DND-41 (cell line): ENCODE measurements at regions not wholly inside any gene's neighbourhood (a gene's known extent, or its start where the extent isn't known, plus 50 kb on each side); places are given as distances from the start of the nearest gene placed in this dataset.

Experiments
- ATAC-seq: fragments of 200-7000 bp; cut with Tn5 transposase; 3 replicates; pipeline ENCODE4 v1.9.1; 2021; ENCODE audit warnings: low read depth; ENCODE audit not compliant: insufficient read depth
- DNase-seq: peaks from one replicate; pipeline ENCODE4 v3.0.0-alpha.2; 2020
- H2AFZ ChIP-seq: 2 replicates; pipeline ENCODE4 v1.6.0; 2012; ENCODE audit warnings: low read depth, low read length
- H3K27ac ChIP-seq: 2 replicates; pipeline ENCODE4 v1.5.1; 2012; ENCODE audit warnings: low read length, inconsistent platforms
- H3K27me3 ChIP-seq: fragments of 200-600 bp; sonication (generic); 2 replicates; pipeline ENCODE4 v1.6.0; 2012; ENCODE audit warnings: low read length, mild to moderate bottlenecking, inconsistent platforms; ENCODE audit not compliant: insufficient read depth, poor library complexity
- H3K36me3 ChIP-seq: 2 replicates; pipeline ENCODE4 v1.5.1; 2012; ENCODE audit warnings: low read length, inconsistent platforms; ENCODE audit not compliant: insufficient read depth
- H3K4me1 ChIP-seq: 2 replicates; pipeline ENCODE4 v1.5.1; 2012; ENCODE audit warnings: mild to moderate bottlenecking, low read length; ENCODE audit not compliant: insufficient read depth
- H3K4me2 ChIP-seq: 2 replicates; pipeline ENCODE4 v1.6.0; 2012; ENCODE audit warnings: mild to moderate bottlenecking, moderate library complexity, low read length, inconsistent platforms; ENCODE audit not compliant: insufficient read depth
- H3K4me3 ChIP-seq, 2 experiments: fragments of 200-600 bp in 1 of 2; shearing (Covaris generic) in 1 of 2; 2 replicates each; pipeline ENCODE4 v1.5.1; 2012 to 2016; ENCODE audit warnings: inconsistent platforms in 2 of 2, low read length in 2 of 2, mild to moderate bottlenecking in 2 of 2, low read depth in 1 of 2, moderate library complexity in 1 of 2
- H3K79me2 ChIP-seq: 2 replicates; pipeline ENCODE4 v1.6.0; 2012; ENCODE audit warnings: low read length, inconsistent platforms; ENCODE audit not compliant: insufficient read depth
- H3K9ac ChIP-seq: 2 replicates; pipeline ENCODE4 v1.6.0; 2012; ENCODE audit warnings: low read depth, mild to moderate bottlenecking, inconsistent platforms, low read length, moderate library complexity
- H3K9me3 ChIP-seq: 2 replicates; pipeline ENCODE4 v1.5.1; 2012; ENCODE audit warnings: low read length, moderate library complexity, mild to moderate bottlenecking, inconsistent platforms; ENCODE audit not compliant: insufficient read depth, severe bottlenecking
- H4K20me1 ChIP-seq: 2 replicates; pipeline ENCODE4 v1.6.0; 2012; ENCODE audit warnings: low read length; ENCODE audit not compliant: insufficient read depth
- CTCF ChIP-seq: IDR thresholded peaks from 2 replicates; pipeline ENCODE4 v1.5.1; 2012; ENCODE audit warnings: borderline replicate concordance, low read length, moderate library complexity, mild to moderate bottlenecking; ENCODE audit not compliant: poor library complexity, severe bottlenecking; ENCODE audit errors: extremely low read depth
- EZH2 ChIP-seq: IDR thresholded peaks from 3 replicates; pipeline ENCODE4 v1.6.1; 2012; ENCODE audit warnings: borderline replicate concordance, low read depth, mild to moderate bottlenecking, moderate library complexity, low read length, inconsistent platforms; ENCODE audit not compliant: severe bottlenecking

GRCh38 chr22:48261706-48262105 is 1499.3 kb downstream of the TBC1D22A start:
- DNase-seq (no peak), ATAC-seq (no peak)
- no peak overlapping the region for H2AFZ ChIP-seq
- no peaks in the 10 kb centered on the region for H3K36me3 ChIP-seq
- no peak overlapping the region for H3K27ac ChIP-seq
- H3K4me3 ChIP-seq = no peak overlapping the region
- H3K4me1 ChIP-seq = no peaks in the 10 kb centered on the region
- no peak overlapping the region for H3K9ac ChIP-seq
- no peaks in the 10 kb centered on the region for H3K79me2 ChIP-seq
- no peak for TF ChIP-seq EZH2
- TF ChIP-seq CTCF = no peak
- no peaks in the 10 kb centered on the region for H4K20me1 ChIP-seq
- H3K4me2 ChIP-seq = no peak overlapping the region
- no peaks in the 10 kb centered on the region for H3K9me3 ChIP-seq
- no peaks in the 10 kb centered on the region for H3K27me3 ChIP-seq

- Histone ChIP-seq H3K4me3 (no peak overlapping the region), H3K79me2 (no peaks in the 10 kb centered on the region), H4K20me1 (no peaks in the 10 kb centered on the region), H2AFZ (no peak overlapping the region), H3K4me1 (no peaks in the 10 kb centered on the region), H3K27ac (no peak overlapping the region), H3K27me3 (no peaks in the 10 kb centered on the region), H3K4me2 (no peak overlapping the region), H3K9ac (no peak overlapping the region), H3K9me3 (no peaks in the 10 kb centered on the region), H3K36me3 (no peaks in the 10 kb centered on the region)
- no peak for ATAC-seq
- TF ChIP-seq CTCF = no peak
- no peak for TF ChIP-seq EZH2
- DNase-seq = no peak
Measured at GRCh38 chr22:48261048-48261621, 1498.7 kb downstream of the TBC1D22A start.

- Histone ChIP-seq H3K4me1 (no peaks in the 10 kb centered on the region), H3K4me2 (no peak overlapping the region), H3K9ac (no peak overlapping the region), H3K27ac (no peak overlapping the region), H4K20me1 (no peaks in the 10 kb centered on the region), H3K36me3 (no peaks in the 10 kb centered on the region), H2AFZ (no peak overlapping the region), H3K79me2 (no peaks in the 10 kb centered on the region), H3K27me3 (no peaks in the 10 kb centered on the region), H3K9me3 (no peaks in the 10 kb centered on the region), H3K4me3 (no peak overlapping the region)
- ATAC-seq (no peak), DNase-seq (no peak)
- TF ChIP-seq EZH2 (no peak), CTCF (no peak)
Measured at GRCh38 chr22:48259991-48260670, 1497.7 kb downstream of the TBC1D22A start.
